Vagina (tissue), 2 donors: ENCODE measurements at regions not wholly inside any gene's neighbourhood (a gene's known extent, or its start where the extent isn't known, plus 50 kb on each side); places are given as distances from the start of the nearest gene placed in this dataset.

ENCODE experiments used
- DNase-seq, 2 donors: peaks; one replicate each; pipeline ENCODE4 v3.0.0-alpha.2; 2017; ENCODE audit errors: extremely low spot score in 2 of 2
- H3K27ac ChIP-seq: fragments of 200-600 bp; sonication (generic); one replicate; pipeline ENCODE4 v1.5.1; 2019
- H3K27me3 ChIP-seq: fragments of 200-600 bp; sonication (generic); one replicate; pipeline ENCODE4 v1.5.1; 2019
- H3K36me3 ChIP-seq, 2 donors: fragments of 200-600 bp; sonication (generic); one replicate each; pipeline ENCODE4 v1.5.1; 2017 to 2019
- H3K4me1 ChIP-seq: fragments of 200-600 bp; sonication (generic); one replicate; pipeline ENCODE4 v1.5.1; 2019
- H3K4me3 ChIP-seq, 2 donors: fragments of 200-600 bp; sonication (generic); 1 replicate in 1 of 2; 2 replicates in 1 of 2; pipeline ENCODE4 v1.5.1; 2016 to 2019
- H3K9me3 ChIP-seq: fragments of 200-600 bp; sonication (generic); one replicate; pipeline ENCODE4 v1.5.1; 2019
- CTCF ChIP-seq, 3 experiments: fragments of 450-650 bp in 2 of 3; fragments of 200-600 bp in 1 of 3; sonication (generic) in 1 of 3; IDR thresholded peaks; one replicate each; pipeline ENCODE4 v1.5.1; 2017 to 2019; ENCODE audit warnings: antibody characterized with exemption in 3 of 3, mild to moderate bottlenecking in 2 of 3, moderate library complexity in 2 of 3
- POLR2A ChIP-seq, 2 donors: fragments of 450-650 bp; IDR thresholded peaks; one replicate each; pipeline ENCODE4 v1.6.1; 2017; ENCODE audit warnings: antibody characterized with exemption in 2 of 2, mild to moderate bottlenecking in 2 of 2, moderate library complexity in 2 of 2
- POLR2AphosphoS5 ChIP-seq, 2 donors: sonication (generic); formaldehyde crosslinking; IDR thresholded peaks; one replicate each; pipeline ENCODE4 v1.9.0; 2017; ENCODE audit warnings: antibody characterized with exemption in 2 of 2, mild to moderate bottlenecking in 2 of 2, low read depth in 1 of 2; ENCODE audit not compliant: insufficient read depth in 1 of 2
- intact Hi-C: fragments of 100-400 bp; cut with DNase I; formaldehyde crosslinking; loops from one replicate; pipeline ENCODE4 v1.15.1; 2023

- intact Hi-C loops = no loop called here
- Histone ChIP-seq H3K4me3 (no peak overlapping the region), H3K27me3 (no peaks in the 10 kb centered on the region), H3K4me1 (no peaks in the 10 kb centered on the region), H3K36me3 (no peaks in the 10 kb centered on the region), H3K27ac (no peak overlapping the region), H3K9me3 (no peaks in the 10 kb centered on the region)
- no peak for TF ChIP-seq POLR2AphosphoS5 (IDR thresholded peaks at IDR 0.05; ENCODE audit: insufficient read depth in 1 of 2, low read depth in 1 of 2)
- DNase-seq = no peak
These were observed 53.1 kb upstream of the WNT11 start for GRCh38 chr11:76259299-76259908.

- Histone ChIP-seq H3K36me3 (no peaks in the 10 kb centered on the region), H3K9me3 (no peaks in the 10 kb centered on the region), H3K4me1 (no peaks in the 10 kb centered on the region), H3K27ac (no peak overlapping the region), H3K4me3 (no peak overlapping the region), H3K27me3 (no peaks in the 10 kb centered on the region)
- TF ChIP-seq POLR2A (IDR thresholded peaks at IDR 0.05) (no peak), POLR2AphosphoS5 (IDR thresholded peaks at IDR 0.05; ENCODE audit: insufficient read depth in 1 of 2, low read depth in 1 of 2) (no peak), CTCF (IDR thresholded peaks at IDR 0.05) (no peak)
- intact Hi-C loops = no loop called here
- DNase-seq = no peak
These were observed 50.9 kb upstream of the WNT11 start for GRCh38 chr11:76257074-76257719.

GRCh38 chr11:76256448-76256847, 50.1 kb upstream of the WNT11 start:
- H3K4me3 ChIP-seq = no peak overlapping the region
- intact Hi-C loops = no loop called here
- no peak overlapping the region for H3K27ac ChIP-seq
- DNase-seq = no peak
- H3K9me3 ChIP-seq = no peaks in the 10 kb centered on the region
- no peaks in the 10 kb centered on the region for H3K36me3 ChIP-seq
- H3K4me1 ChIP-seq = no peaks in the 10 kb centered on the region
- no peak for TF ChIP-seq POLR2AphosphoS5 (IDR thresholded peaks at IDR 0.05; ENCODE audit: insufficient read depth in 1 of 2, low read depth in 1 of 2)
- TF ChIP-seq POLR2A (IDR thresholded peaks at IDR 0.05) = no peak
- no peak for TF ChIP-seq CTCF (IDR thresholded peaks at IDR 0.05)
- no peaks in the 10 kb centered on the region for H3K27me3 ChIP-seq
